GM12891 (cell line): ENCODE measurements at regions not wholly inside any gene's neighbourhood (a gene's known extent, or its start where the extent isn't known, plus 50 kb on each side); places are given as distances from the start of the nearest gene placed in this dataset.

ENCODE experiments used
- POLR2A ChIP-seq: IDR thresholded peaks from 2 replicates; pipeline ENCODE4 v1.6.1; 2011; ENCODE audit warnings: low read depth, low read length, control low read depth
- POLR2AphosphoS5 ChIP-seq: IDR thresholded peaks from 2 replicates; pipeline ENCODE4 v1.6.1; 2011; ENCODE audit warnings: low read depth, low read length, control low read depth
- SPI1 ChIP-seq: IDR thresholded peaks from 2 replicates; pipeline ENCODE4 v1.6.1; 2011; ENCODE audit warnings: low read depth, low read length, control low read depth
- TAF1 ChIP-seq: IDR thresholded peaks from 2 replicates; pipeline ENCODE4 v1.6.1; 2011; ENCODE audit warnings: low read depth, low read length, control low read depth

DNA sequence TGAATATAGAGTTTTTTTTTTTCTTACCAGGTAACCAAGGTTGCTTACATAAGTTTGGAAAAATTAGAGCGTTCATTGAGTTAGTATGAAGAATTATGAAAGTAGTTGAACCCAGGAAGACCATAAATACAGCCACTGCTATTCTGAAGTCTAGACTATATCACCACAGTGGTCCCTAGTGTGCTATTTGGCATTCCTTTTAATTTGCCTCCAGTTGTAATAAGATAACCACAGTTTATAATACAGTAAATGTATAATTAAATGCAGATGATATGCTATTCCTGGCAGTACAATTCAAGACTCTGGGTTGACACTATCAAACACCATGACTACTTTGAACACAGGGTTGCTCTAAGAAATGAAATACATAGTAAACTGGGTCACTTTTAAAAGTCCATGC lies 270.5 kb downstream of the BRINP2 start:
- TF ChIP-seq POLR2A (no peak), POLR2AphosphoS5 (no peak), TAF1 (no peak), SPI1 (no peak)
